ENCODE measurements at regions not wholly inside any gene's neighbourhood (a gene's known extent, or its start where the extent isn't known, plus 50 kb on each side); places are given as distances from the start of the nearest gene placed in this dataset.

- no peaks in the 10 kb centered on the region for H3K27me3 ChIP-seq (replicated peaks; ENCODE audit: insufficient read depth, low read length)
- no peaks in the 10 kb centered on the region for H3K9me3 ChIP-seq (replicated peaks; ENCODE audit: insufficient read depth, low read length)
- H3K9me2 ChIP-seq (replicated peaks; ENCODE audit: insufficient read depth, low read length) = no peaks in the 10 kb centered on the region
- no peaks in the 10 kb centered on the region for H3F3A ChIP-seq (ENCODE audit: insufficient read depth, low read length)
- no peak overlapping the region for H3K4me3 ChIP-seq (ENCODE audit: low read length)
- H3K36me3 ChIP-seq (replicated peaks; ENCODE audit: insufficient read depth, low read length) = no peaks in the 10 kb centered on the region
- no peak overlapping the region for H3K27ac ChIP-seq (ENCODE audit: low read length)
- H2AFZ ChIP-seq (ENCODE audit: low read length) = no peak overlapping the region
- no peaks in the 10 kb centered on the region for H3K79me2 ChIP-seq (ENCODE audit: low read length)
- H4K20me1 ChIP-seq (ENCODE audit: insufficient read depth, low read length) = no peaks in the 10 kb centered on the region
- DNase-seq = no peak
- TF ChIP-seq EZH2 (optimal IDR thresholded peaks at IDR 0.05; ENCODE audit: low read depth, low read length) (no peak), EZH2phosphoT487 (IDR thresholded peaks at IDR 0.05; ENCODE audit: low read length) (no peak), CTCF (IDR thresholded peaks at IDR 0.05; ENCODE audit: low read length) (no peak)
- no peaks in the 10 kb centered on the region for H3K4me1 ChIP-seq (ENCODE audit: low read length)
- H3K4me2 ChIP-seq (ENCODE audit: low read depth, low read length) = no peak overlapping the region
- no peak overlapping the region for H3K9ac ChIP-seq (ENCODE audit: low read length)
Observed at GRCh38 chr13:74871369-74872070, 610.4 kb downstream of the TBC1D4 start.

GRCh38 chr13:74870865-74871264 lies 611.1 kb downstream of the TBC1D4 start:
- DNase-seq = no peak
- Histone ChIP-seq H3K27me3 (replicated peaks; ENCODE audit: insufficient read depth, low read length) (no peaks in the 10 kb centered on the region), H3K4me2 (ENCODE audit: low read depth, low read length) (no peak overlapping the region)

GRCh38 chr13:74869846-74870245 lies 612.1 kb downstream of the TBC1D4 start:
- Histone ChIP-seq H3K4me1 (ENCODE audit: low read length) (no peaks in the 10 kb centered on the region), H3K4me2 (ENCODE audit: low read depth, low read length) (no peak overlapping the region), H3K9me3 (replicated peaks; ENCODE audit: insufficient read depth, low read length) (no peaks in the 10 kb centered on the region), H3K27ac (ENCODE audit: low read length) (no peak overlapping the region), H3K9me2 (replicated peaks; ENCODE audit: insufficient read depth, low read length) (no peaks in the 10 kb centered on the region), H3F3A (ENCODE audit: insufficient read depth, low read length) (no peaks in the 10 kb centered on the region), H3K9ac (ENCODE audit: low read length) (no peak overlapping the region), H4K20me1 (ENCODE audit: insufficient read depth, low read length) (no peaks in the 10 kb centered on the region), H2AFZ (ENCODE audit: low read length) (no peak overlapping the region), H3K27me3 (replicated peaks; ENCODE audit: insufficient read depth, low read length) (no peaks in the 10 kb centered on the region), H3K4me3 (ENCODE audit: low read length) (no peak overlapping the region), H3K36me3 (replicated peaks; ENCODE audit: insufficient read depth, low read length) (no peaks in the 10 kb centered on the region), H3K79me2 (ENCODE audit: low read length) (no peaks in the 10 kb centered on the region)
- TF ChIP-seq EZH2phosphoT487 (IDR thresholded peaks at IDR 0.05; ENCODE audit: low read length) (no peak), CTCF (IDR thresholded peaks at IDR 0.05; ENCODE audit: low read length) (no peak), EZH2 (optimal IDR thresholded peaks at IDR 0.05; ENCODE audit: low read depth, low read length) (no peak)
- no peak for DNase-seq

More at GRCh38 chr13:74870865-74871264, 611.1 kb downstream of the TBC1D4 start:
- H3K9me3 ChIP-seq (replicated peaks; ENCODE audit: insufficient read depth, low read length) = no peaks in the 10 kb centered on the region
- H3K4me3 ChIP-seq (ENCODE audit: low read length) = no peak overlapping the region
- no peak overlapping the region for H3K27ac ChIP-seq (ENCODE audit: low read length)
- H4K20me1 ChIP-seq (ENCODE audit: insufficient read depth, low read length) = no peaks in the 10 kb centered on the region
- no peak overlapping the region for H2AFZ ChIP-seq (ENCODE audit: low read length)
- H3K36me3 ChIP-seq (replicated peaks; ENCODE audit: insufficient read depth, low read length) = no peaks in the 10 kb centered on the region
- H3F3A ChIP-seq (ENCODE audit: insufficient read depth, low read length) = no peaks in the 10 kb centered on the region
- H3K9me2 ChIP-seq (replicated peaks; ENCODE audit: insufficient read depth, low read length) = no peaks in the 10 kb centered on the region
- H3K4me1 ChIP-seq (ENCODE audit: low read length) = no peaks in the 10 kb centered on the region
- no peaks in the 10 kb centered on the region for H3K79me2 ChIP-seq (ENCODE audit: low read length)
- TF ChIP-seq CTCF (IDR thresholded peaks at IDR 0.05; ENCODE audit: low read length) (no peak), EZH2 (optimal IDR thresholded peaks at IDR 0.05; ENCODE audit: low read depth, low read length) (no peak), EZH2phosphoT487 (IDR thresholded peaks at IDR 0.05; ENCODE audit: low read length) (no peak)
- no peak overlapping the region for H3K9ac ChIP-seq (ENCODE audit: low read length)
